ENCODE measurements at regions not wholly inside any gene's neighbourhood (a gene's known extent, or its start where the extent isn't known, plus 50 kb on each side); places are given as distances from the start of the nearest gene placed in this dataset.
A peak's percentile ranks its signal among the peaks of the same experiment; 100 is the strongest.

GRCh38 chr18:44156776-44157335 is 523.8 kb upstream of the SETBP1 start:
- DNase-seq = no peak

DNA sequence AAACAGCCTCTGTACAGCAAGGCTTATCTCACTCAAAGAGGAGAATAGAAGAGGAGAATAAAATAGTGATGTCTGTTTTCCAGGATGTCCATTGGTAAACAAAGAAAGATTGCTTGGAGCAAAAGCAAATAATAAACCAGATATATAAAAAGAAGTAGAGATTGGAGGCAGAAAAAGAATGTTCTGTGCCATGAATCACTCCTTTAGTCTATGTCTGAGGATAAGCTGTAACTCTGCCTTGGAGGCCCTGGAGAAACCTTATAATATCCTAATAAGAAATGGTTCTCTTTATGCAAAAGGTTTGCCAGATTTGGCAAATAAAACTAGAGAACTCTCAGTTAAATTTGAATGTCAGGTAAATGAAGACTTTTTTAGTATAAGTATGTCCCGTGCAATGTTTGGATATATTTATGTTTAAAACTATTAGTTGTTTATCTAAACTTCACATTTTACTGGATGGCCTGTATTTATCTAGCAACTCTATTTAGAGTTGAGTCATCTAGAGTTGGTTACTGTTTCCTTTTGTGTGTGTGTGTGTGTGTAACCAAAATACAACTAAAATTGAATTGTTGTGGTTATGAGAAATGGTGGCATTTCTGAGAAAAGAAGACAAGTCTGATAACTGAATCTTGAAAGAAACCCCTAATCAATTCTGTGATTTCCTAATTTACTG is 510.3 kb upstream of the SETBP1 start:
- no peak for DNase-seq

DNA sequence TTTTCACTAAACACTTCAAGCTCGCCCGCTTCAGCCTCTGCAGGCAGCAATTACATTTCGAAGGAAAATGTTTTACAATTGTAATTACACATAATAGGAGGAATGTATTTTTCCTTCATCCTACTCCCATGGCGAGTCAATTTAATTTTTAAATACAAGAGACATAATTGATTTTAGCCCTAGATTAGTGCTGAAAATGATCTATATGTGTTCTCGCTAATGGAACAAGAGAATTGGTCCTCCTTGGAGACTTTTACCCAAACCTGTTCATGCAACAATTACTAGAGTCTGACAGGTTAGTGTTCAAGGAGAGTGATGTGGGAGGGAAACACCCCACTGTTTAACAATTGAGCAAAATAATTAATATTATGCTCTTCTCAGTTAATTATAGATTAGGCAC is 509.4 kb upstream of the SETBP1 start:
- no peak for DNase-seq

- no peak for DNase-seq
These were observed 504.8 kb upstream of the SETBP1 start for GRCh38 chr18:44175891-44176290.

DNA sequence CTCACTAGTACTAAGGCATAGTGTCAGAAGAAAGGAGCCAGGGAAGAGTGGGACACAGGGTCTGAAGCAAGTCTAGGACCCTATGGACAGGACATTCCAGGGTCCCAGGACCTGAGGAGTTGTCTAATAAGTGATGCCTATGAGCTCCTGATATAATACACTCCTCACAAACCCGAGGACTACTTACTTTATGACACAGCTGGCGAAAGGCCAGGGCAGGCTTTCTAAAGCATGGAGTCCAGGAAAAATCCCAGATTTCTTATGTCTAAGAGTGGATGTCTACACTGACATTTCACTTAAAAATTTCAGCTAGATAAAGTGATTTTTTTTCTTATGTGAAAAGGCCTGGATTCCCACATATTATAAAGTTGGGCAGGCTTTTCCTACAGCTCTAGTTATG is 502.2 kb upstream of the SETBP1 start:
- no peak for DNase-seq

GRCh38 chr18:44179693-44180092 is 501.0 kb upstream of the SETBP1 start:
- no peak for DNase-seq

- no peak for DNase-seq
These were observed 500.0 kb upstream of the SETBP1 start for GRCh38 chr18:44180683-44181082.

DNA sequence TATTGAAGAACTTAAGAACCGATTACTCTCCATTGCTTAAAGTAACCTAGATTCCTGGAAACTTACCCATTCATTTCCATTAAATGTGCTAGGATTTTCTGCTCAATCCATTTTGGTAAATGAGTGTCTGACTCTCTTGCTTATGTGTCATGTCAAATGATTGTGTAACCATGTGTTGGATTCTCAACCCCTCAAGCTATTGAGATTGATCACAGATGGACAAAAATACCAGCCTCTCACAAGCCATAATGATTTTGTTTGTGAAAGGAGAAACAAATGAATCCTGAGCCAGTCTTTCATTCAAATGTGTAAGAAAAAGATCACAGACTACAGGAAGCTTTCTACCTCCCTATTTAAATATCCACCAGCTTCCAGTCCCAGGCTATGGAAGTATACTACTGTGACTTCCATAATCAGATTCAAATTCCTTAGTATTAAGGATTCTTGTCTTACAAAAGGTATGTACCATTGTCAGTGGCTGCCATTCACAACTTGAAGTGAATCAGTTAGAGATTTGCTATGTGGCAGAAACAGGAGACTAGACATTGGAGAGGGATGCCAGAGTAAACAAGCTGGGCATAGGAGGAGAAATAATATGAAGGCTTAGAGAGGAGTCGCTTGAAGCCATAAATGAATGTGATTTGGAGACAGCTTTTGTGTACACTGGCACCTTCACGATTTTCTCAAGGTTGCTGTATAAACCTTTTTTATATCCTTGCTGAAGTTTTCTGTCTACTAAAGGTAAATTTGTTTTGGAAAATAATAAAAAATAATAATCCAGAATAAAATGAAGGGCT is 498.5 kb upstream of the SETBP1 start:
- no peak for DNase-seq

- no peak for DNase-seq
These were observed 494.7 kb upstream of the SETBP1 start for GRCh38 chr18:44186001-44186400.

DNA sequence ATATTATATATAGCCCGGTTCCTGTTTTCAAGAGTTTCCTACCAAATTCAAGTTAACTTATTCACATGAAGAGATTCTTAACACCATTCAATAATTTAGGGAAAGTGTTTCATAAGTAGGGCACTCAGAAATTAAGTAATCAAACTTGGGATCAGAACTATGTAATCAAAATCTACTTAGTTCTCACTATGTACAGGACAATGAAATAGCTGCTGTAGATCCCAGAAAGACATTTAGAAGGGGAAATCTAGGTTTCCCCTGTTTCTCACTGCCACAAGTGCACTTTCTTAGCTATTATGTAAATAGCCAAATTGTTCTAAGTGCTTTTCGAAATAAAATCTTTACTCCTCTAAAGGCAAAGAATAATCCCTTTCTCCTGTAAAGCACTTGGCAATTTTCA is 493.6 kb upstream of the SETBP1 start:
- no peak for DNase-seq

GRCh38 chr18:44195394-44196140 is 485.1 kb upstream of the SETBP1 start:
- DNase-seq = no peak

GRCh38 chr18:44197832-44198611 is 482.7 kb upstream of the SETBP1 start:
- DNase-seq = no peak

DNA sequence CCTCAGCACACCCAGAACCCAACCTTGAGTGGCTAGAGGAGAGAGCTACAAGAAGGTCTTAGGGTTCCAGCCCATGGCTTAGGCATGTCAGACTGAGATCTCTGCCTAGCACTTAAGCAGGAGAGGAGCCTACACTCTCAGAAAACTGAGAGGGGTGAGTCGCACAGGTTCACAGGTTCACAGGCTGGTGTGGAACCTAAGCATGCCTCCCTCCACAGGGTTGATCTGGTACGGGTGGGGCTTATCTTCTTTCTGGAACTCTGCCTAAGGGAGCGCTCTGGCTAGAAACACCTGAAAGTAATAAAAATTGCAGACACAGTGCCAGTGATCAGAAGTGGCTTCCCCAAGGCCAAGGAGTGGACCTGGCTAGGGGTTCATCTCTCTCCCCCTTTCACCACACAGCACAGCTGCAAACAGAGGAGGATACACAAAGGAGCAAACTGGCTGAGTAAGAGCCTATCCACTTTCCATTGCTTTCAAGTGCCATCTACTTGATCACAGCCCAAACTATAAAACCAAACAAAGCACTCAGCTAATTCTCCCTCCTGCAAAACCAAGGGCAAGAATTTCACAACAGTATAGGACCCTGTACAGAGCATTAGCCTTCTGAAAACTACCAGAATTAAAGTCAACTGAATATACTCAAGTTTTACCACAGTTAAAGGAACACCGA is 481.9 kb upstream of the SETBP1 start:
- no peak for DNase-seq

- no peak for DNase-seq
These were observed 467.4 kb upstream of the SETBP1 start for GRCh38 chr18:44213293-44213692.

- DNase-seq = no peak
These were observed 466.3 kb upstream of the SETBP1 start for GRCh38 chr18:44214396-44214795.

DNA sequence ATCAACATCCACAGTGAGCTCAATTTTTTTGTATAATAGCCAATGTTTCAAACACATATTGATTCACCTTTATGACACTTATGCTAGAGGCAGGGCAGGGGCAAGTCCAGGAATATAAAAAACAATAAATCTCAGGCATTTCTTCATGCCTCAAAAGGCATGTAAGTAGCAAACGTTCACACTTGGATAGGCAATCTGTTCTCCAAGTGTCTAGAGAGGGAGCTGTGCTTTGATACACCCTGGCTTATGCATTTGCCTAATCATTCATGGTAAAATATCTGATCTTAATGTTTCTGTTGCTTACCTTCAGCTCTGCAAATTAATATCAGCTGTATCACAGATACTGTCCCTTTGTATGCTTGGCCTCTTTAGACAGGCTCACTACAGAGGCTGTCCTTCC is 464.5 kb upstream of the SETBP1 start:
- DNase-seq = no peak

- DNase-seq = no peak
These were observed 453.2 kb upstream of the SETBP1 start for GRCh38 chr18:44227501-44227900.

DNA sequence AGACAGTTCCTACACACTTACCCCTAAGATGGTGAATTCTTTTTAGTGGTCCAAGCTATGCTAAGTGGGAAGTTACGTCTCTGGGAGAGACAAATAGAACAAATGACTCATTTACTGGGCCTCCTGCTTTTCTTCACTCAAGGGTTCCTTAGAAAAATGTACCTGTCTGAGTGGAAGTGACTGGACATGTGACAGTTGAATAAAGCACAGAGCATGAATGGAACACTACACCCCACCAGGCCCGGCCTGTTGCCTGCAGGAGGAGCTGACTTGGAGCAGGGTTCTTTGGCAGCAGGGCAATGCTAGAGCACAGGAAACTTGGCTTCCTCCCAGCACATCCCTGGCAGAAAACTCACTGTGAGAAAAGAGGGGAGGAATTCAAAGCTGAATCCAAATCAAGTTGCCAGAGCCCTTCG is 451.0 kb upstream of the SETBP1 start:
- DNase-seq = peak; percentile 78

GRCh38 chr18:44231936-44232335 is 448.8 kb upstream of the SETBP1 start:
- DNase-seq = no peak

DNA sequence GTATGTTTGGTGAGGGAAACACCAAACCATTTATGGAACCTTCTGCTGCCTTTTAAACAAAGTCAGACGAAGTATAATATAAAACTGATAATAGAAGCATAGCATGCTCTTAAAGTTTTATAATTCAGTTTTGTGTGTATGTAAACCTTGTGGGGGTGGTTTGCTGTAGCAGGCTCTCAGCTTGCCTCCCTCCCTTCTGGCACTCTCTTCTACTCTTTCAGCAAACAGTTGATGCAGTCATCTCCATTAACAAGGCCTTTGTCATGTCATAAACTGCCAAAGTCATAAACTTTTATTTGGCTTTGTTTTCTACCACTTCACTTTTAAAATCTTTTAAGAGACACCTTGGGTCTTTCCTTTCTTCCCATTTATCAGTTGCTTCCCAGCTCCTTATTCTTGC is 448.2 kb upstream of the SETBP1 start:
- no peak for DNase-seq

- DNase-seq = no peak
These were observed 442.2 kb upstream of the SETBP1 start for GRCh38 chr18:44238454-44238853.

DNA sequence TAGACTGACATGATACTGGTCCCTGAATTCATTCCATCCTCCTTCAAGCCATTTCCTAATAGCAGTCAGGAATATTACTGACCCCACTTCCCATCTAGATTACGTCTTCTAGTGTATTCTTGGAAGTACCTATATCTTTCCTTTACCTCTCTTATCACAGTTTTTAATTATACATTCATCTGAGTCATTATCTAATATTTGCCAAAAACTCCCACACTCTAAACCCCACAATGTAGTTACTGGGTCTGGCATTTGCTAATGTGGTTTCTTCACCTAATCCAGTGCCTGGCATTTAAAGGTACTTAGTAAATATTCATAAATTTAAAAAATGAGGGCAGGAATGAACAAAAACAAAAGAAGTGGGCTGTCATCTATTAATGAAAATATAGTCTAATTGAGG is 441.8 kb upstream of the SETBP1 start:
- DNase-seq = no peak
